Activated CD4-positive, alpha-beta T cell treated with anti-CD3 and anti-CD28 coated beads for 36 hours (primary cell): ENCODE measurements at regions not wholly inside any gene's neighbourhood (a gene's known extent, or its start where the extent isn't known, plus 50 kb on each side); places are given as distances from the start of the nearest gene placed in this dataset.

ENCODE experiments used
- ATAC-seq: fragments of 200-7000 bp; cut with Tn5 transposase; one replicate; pipeline ENCODE4 v1.10.0; 2021; ENCODE audit warnings: mild to moderate bottlenecking, moderate library complexity
- CTCF ChIA-PET: fragments of 350-600 bp; sonication (Branson Sonifier 250); formaldehyde crosslinking; loops from one replicate; lab custom pipeline; 2021; ENCODE audit warnings: antibody characterized with exemption; lab: Charles Lee
- POLR2A ChIA-PET: fragments of 350-600 bp; sonication (Branson Sonifier 250); formaldehyde crosslinking; loops from one replicate; lab custom pipeline; 2021; ENCODE audit warnings: antibody characterized with exemption, inconsistent platforms; lab: Charles Lee
- DNase-seq: peaks from one replicate; pipeline ENCODE4 v3.0.0-alpha.2; 2020
- H3K27ac Mint-ChIP-seq: one replicate; pipeline ENCODE4 v1.8.0; 2021; ENCODE audit warnings: mixed read lengths
- H3K27me3 Mint-ChIP-seq: one replicate; pipeline ENCODE4 v1.8.0; 2021; ENCODE audit warnings: mixed read lengths
- H3K36me3 Mint-ChIP-seq: one replicate; pipeline ENCODE4 v1.8.0; 2021; ENCODE audit warnings: low read depth, mixed read lengths
- H3K4me1 Mint-ChIP-seq: one replicate; pipeline ENCODE4 v1.8.0; 2021; ENCODE audit warnings: mixed read lengths
- H3K4me3 Mint-ChIP-seq: one replicate; pipeline ENCODE4 v1.8.0; 2021; ENCODE audit warnings: mild to moderate bottlenecking, moderate library complexity, mixed read lengths
- H3K9me3 Mint-ChIP-seq: one replicate; pipeline ENCODE4 v1.8.0; 2021; ENCODE audit warnings: low read depth, mixed read lengths
- intact Hi-C, 2 experiments: fragments of 100-400 bp; cut with DNase I in 1 of 2; cut with micrococcal nuclease in 1 of 2; formaldehyde crosslinking; loops; one replicate each; pipeline versions ENCODE4 v1.14.2 to v1.15.1; 2022 to 2024; cut with DNase I, micrococcal nuclease

DNA sequence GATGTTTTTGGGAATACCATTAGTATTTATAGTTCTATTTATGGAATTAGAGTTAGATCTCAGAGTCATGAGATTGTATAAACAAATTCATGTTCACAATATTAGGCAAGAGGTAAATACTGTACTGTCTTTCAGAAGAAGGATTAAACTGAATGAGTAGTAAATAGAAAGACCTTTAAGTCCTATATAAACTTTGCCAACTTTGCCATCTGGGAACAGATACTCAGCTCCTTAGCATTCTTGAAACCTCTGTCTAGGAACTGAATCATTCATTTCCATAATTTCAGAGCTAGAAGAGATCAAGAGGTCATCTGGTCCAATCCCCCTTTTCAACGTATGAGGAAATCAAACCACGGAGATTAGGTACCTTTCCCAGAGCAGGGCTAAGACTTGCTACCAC, 141.1 kb downstream of the CAND1 start:
- DNase-seq = no peak
- POLR2A ChIA-PET = no interaction called here
- H3K27me3 Mint-ChIP-seq = no peaks in the 10 kb centered on the region
- H3K9me3 Mint-ChIP-seq = peaks cover 14% of the 10 kb centered on the region
- peaks cover 5% of the 10 kb centered on the region for H3K36me3 Mint-ChIP-seq
- H3K27ac Mint-ChIP-seq = no peak overlapping the region
- no peaks in the 10 kb centered on the region for H3K4me1 Mint-ChIP-seq
- ATAC-seq = no peak
- H3K4me3 Mint-ChIP-seq = no peak overlapping the region
- intact Hi-C loops = no loop called here
- CTCF ChIA-PET = interaction anchor here (0.7 kb wide), 1 partner anchor 8 kb away, joined by 3 read pairs; no protein-coding TSS in a partner anchor

GRCh38 chr12:67410667-67411067, 141.5 kb downstream of the CAND1 start:
- CTCF ChIA-PET = no interaction called here
- ATAC-seq (no peak), DNase-seq (no peak)
- Mint-ChIP-seq H3K4me1 (no peaks in the 10 kb centered on the region), H3K27ac (no peak overlapping the region), H3K36me3 (peaks cover 5% of the 10 kb centered on the region), H3K27me3 (no peaks in the 10 kb centered on the region), H3K9me3 (peaks cover 10% of the 10 kb centered on the region), H3K4me3 (no peak overlapping the region)
- intact Hi-C loops = no loop called here
- POLR2A ChIA-PET = no interaction called here

DNA sequence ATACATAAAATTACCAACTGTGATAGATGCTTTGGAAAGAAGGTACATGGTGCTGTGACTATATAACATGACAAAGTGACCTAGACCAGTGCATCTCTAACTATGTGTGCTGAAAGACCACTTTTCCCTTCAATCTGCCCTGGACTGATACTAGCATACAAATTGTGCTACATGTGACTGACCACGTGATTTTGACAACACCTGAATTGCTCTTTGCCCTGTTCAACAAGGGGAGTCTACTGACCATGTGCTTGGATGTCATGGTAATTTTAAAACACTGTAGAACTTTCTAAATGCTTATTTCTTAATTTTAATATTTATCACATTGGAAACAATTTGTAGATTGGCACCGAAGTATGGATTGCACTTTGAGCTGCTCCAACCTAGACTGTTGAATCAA, 142.4 kb downstream of the CAND1 start:
- intact Hi-C loops = no loop called here

GRCh38 chr12:67413577-67413976, 144.4 kb downstream of the CAND1 start:
- DNase-seq = no peak
- no peak overlapping the region for H3K4me3 Mint-ChIP-seq
- H3K27ac Mint-ChIP-seq = no peak overlapping the region
- POLR2A ChIA-PET = no interaction called here
- no peak for ATAC-seq
- CTCF ChIA-PET = interaction anchor here (1.0 kb wide), 1 partner anchor 59 kb away, joined by 5 read pairs; no protein-coding TSS in a partner anchor
- H3K4me1 Mint-ChIP-seq = no peaks in the 10 kb centered on the region
- H3K27me3 Mint-ChIP-seq = no peaks in the 10 kb centered on the region
- intact Hi-C loops = no loop called here
- H3K9me3 Mint-ChIP-seq = peaks cover 5% of the 10 kb centered on the region
- peaks cover 2% of the 10 kb centered on the region for H3K36me3 Mint-ChIP-seq

More for the DNA sequence above, 142.4 kb downstream of the CAND1 start:
- DNase-seq (no peak), ATAC-seq (no peak)
- peaks cover 2% of the 10 kb centered on the region for H3K36me3 Mint-ChIP-seq
- CTCF ChIA-PET = interaction anchor here (0.7 kb wide), 1 partner anchor 122 kb away, joined by 3 read pairs; no protein-coding TSS in a partner anchor
- H3K27me3 Mint-ChIP-seq = no peaks in the 10 kb centered on the region
- POLR2A ChIA-PET = no interaction called here
- no peaks in the 10 kb centered on the region for H3K4me1 Mint-ChIP-seq
- no peak overlapping the region for H3K27ac Mint-ChIP-seq
- H3K9me3 Mint-ChIP-seq = peaks cover 5% of the 10 kb centered on the region
- no peak overlapping the region for H3K4me3 Mint-ChIP-seq

DNA sequence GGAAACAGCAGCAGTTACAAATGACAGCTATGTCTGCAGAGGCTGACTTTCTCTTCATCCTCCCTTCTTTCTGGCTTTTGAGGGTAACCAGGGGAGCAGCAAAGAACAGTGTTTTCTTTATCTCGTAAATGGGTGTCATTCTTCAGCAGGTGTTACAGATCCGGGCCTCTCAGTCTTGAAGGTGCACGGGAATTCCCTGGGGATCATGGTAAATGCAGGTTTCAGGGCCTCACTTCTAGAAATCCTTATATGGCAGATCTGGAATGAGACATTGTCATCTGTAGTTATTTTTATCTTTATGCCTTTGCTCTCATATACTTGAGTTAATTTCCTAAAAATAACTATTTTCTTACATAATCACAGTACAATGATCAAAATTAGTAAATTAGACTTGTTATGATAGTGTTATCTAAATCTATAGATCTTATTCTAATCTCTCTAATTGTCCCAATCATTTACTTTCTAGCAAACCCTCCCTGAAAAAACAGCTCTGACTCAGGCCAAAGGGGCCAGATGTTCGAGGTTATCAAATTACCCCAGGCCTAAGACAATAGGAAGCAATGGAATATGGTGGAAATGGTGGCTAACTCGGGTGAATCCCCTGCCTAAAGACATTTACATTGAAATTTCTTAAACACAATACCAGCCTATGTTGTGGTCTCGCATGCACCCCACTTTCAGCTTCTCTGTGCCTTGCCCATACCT, 145.0 kb downstream of the CAND1 start:
- no peaks in the 10 kb centered on the region for H3K4me1 Mint-ChIP-seq
- intact Hi-C loops = no loop called here
- H3K36me3 Mint-ChIP-seq = peaks cover 2% of the 10 kb centered on the region
- ATAC-seq (no peak), DNase-seq (no peak)
- no peak overlapping the region for H3K27ac Mint-ChIP-seq
- POLR2A ChIA-PET = no interaction called here
- H3K27me3 Mint-ChIP-seq = no peaks in the 10 kb centered on the region
- no peak overlapping the region for H3K4me3 Mint-ChIP-seq
- H3K9me3 Mint-ChIP-seq = peaks cover 3% of the 10 kb centered on the region
- CTCF ChIA-PET = interaction anchor here (0.5 kb wide), 1 partner anchor 59 kb away, joined by 3 read pairs; no protein-coding TSS in a partner anchor

DNA sequence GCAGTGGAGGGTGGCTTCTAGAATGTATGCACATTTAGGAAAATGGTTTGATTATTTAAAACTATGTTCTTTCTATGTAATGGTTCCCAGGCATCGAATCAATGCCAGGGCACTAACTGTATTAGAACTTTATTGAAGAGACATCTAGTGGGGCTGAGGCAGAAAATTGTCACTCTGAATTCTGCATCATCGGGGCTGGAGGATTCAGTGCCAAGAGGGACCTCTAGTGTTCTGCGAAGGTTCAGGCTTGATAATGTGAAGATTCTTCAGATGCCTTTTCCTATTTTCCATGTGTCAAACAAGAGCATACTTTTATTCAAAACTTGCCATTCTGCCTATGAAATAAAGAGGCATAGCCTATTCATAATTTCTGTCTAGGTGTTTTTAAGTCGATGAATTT, 146.3 kb downstream of the CAND1 start:
- Mint-ChIP-seq H3K4me3 (no peak overlapping the region), H3K4me1 (no peaks in the 10 kb centered on the region), H3K9me3 (peaks cover 3% of the 10 kb centered on the region), H3K27me3 (no peaks in the 10 kb centered on the region), H3K27ac (no peak overlapping the region), H3K36me3 (peaks cover 2% of the 10 kb centered on the region)
- CTCF ChIA-PET = no interaction called here
- no peak for ATAC-seq
- DNase-seq = peak; percentile 16
- intact Hi-C loops = no loop called here
- POLR2A ChIA-PET = no interaction called here

DNA sequence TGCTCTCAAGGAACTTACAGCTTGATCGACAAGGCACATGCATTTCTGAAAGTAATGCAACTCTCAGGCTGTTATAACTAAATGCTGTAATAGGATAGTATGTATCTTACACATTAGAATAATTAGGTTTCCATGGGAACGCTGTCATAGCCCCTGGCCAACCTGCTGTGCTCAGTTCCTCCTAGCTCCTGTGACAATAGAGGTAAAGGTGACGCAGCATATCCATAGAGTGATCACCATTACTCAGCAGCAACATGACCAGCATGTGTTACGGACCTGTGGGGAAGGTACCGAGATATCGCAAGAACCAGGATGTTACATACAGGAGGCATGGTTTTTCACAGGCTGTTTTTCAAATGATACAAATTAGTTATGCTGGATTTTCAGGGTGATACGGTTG, 150.7 kb downstream of the CAND1 start:
- ChIA-PET CTCF (interaction anchor here (1.5 kb wide), 1 partner anchor 66 kb away, joined by 3 read pairs; no protein-coding TSS in a partner anchor), POLR2A (no interaction called here)
- Mint-ChIP-seq H3K27me3 (no peaks in the 10 kb centered on the region), H3K9me3 (no peaks in the 10 kb centered on the region), H3K36me3 (no peaks in the 10 kb centered on the region), H3K4me1 (no peaks in the 10 kb centered on the region), H3K4me3 (no peak overlapping the region), H3K27ac (no peak overlapping the region)
- intact Hi-C loops = no loop called here
- no peak for DNase-seq
- ATAC-seq = no peak

DNA sequence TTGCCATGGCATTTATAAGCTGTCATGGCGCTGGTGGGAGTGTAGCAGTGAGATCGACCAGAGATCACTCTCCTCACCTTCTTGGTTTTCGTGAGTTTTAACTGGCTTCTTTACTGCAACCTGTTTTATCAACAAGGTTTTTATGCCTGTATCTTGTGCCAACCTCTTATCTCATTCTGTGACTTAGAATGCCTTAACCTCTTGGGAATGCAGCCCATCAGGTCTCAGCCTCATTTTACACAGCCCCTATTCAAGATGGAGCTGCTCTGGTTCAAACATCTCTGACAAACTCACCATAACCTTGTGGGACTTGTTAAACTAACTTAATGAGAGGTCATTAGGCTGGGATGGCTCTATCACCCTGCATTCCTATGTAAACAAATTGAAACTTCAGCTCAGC, 151.3 kb downstream of the CAND1 start:
- Mint-ChIP-seq H3K4me1 (no peaks in the 10 kb centered on the region), H3K4me3 (no peak overlapping the region), H3K27me3 (no peaks in the 10 kb centered on the region), H3K36me3 (no peaks in the 10 kb centered on the region), H3K9me3 (no peaks in the 10 kb centered on the region), H3K27ac (no peak overlapping the region)
- ChIA-PET CTCF (interaction anchor here (0.9 kb wide), 1 partner anchor 64 kb away, joined by 3 read pairs; no protein-coding TSS in a partner anchor), POLR2A (no interaction called here)
- DNase-seq (no peak), ATAC-seq (no peak)
- intact Hi-C loops = no loop called here

DNA sequence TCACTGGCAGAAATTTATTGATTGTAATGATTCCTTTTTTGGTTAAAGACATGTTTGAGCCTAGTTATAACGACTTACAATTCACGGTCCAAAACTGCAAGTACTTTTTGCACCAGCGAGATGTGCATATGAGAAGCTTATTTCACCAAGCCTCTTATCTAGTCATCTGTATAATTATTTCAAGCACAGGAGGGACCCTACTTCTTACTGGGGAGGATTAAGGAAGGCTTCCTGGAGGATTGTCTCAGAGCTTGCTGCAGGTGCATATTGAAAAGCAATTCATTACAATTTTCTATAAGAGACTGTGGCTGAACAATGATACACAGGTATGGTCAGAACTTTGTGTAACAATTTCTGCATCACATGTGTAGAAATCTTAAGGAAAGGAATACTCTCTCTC, 152.9 kb downstream of the CAND1 start:
- Mint-ChIP-seq H3K9me3 (no peaks in the 10 kb centered on the region), H3K4me1 (peaks cover 10% of the 10 kb centered on the region), H3K27me3 (peaks cover 2% of the 10 kb centered on the region), H3K36me3 (no peaks in the 10 kb centered on the region), H3K4me3 (no peak overlapping the region), H3K27ac (no peak overlapping the region)
- intact Hi-C loops = no loop called here
- CTCF ChIA-PET = interaction anchor here (1.1 kb wide), 1 partner anchor 20 kb away, joined by 3 read pairs; no protein-coding TSS in a partner anchor
- POLR2A ChIA-PET = no interaction called here
- ATAC-seq = no peak
- DNase-seq = no peak

DNA sequence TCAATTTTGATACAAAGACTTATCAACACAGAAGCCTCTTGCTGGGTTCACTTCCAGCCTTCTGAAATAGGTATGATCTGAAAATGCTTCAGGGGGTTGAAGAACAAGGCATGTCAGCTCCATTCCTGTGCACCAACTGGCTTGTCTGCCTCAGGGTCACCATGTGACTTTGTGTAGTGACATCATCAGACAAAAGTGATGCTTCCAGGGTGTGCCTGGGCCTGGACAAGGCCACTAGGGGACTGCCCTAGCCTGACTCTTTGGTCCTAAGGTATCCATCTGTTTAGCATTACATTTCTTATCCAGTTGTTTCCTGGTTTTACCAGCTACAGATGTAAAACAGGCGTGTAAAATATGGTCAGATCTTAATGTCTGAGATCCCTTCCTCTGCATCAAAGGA, 155.6 kb downstream of the CAND1 start:
- intact Hi-C loops = no loop called here
- Mint-ChIP-seq H3K36me3 (no peaks in the 10 kb centered on the region), H3K4me1 (peaks cover 10% of the 10 kb centered on the region), H3K9me3 (no peaks in the 10 kb centered on the region), H3K27me3 (peaks cover 2% of the 10 kb centered on the region), H3K27ac (no peak overlapping the region), H3K4me3 (no peak overlapping the region)
- POLR2A ChIA-PET = no interaction called here
- CTCF ChIA-PET = no interaction called here
- DNase-seq (no peak), ATAC-seq (no peak)

GRCh38 chr12:67425394-67425793, 156.2 kb downstream of the CAND1 start:
- H3K9me3 Mint-ChIP-seq = no peaks in the 10 kb centered on the region
- ChIA-PET CTCF (interaction anchor here (1.1 kb wide), 1 partner anchor 20 kb away, joined by 3 read pairs; no protein-coding TSS in a partner anchor), POLR2A (no interaction called here)
- no peaks in the 10 kb centered on the region for H3K36me3 Mint-ChIP-seq
- H3K27ac Mint-ChIP-seq = no peak overlapping the region
- DNase-seq (no peak), ATAC-seq (no peak)
- peaks cover 10% of the 10 kb centered on the region for H3K4me1 Mint-ChIP-seq
- peaks cover 2% of the 10 kb centered on the region for H3K27me3 Mint-ChIP-seq
- H3K4me3 Mint-ChIP-seq = no peak overlapping the region
- intact Hi-C loops = no loop called here

DNA sequence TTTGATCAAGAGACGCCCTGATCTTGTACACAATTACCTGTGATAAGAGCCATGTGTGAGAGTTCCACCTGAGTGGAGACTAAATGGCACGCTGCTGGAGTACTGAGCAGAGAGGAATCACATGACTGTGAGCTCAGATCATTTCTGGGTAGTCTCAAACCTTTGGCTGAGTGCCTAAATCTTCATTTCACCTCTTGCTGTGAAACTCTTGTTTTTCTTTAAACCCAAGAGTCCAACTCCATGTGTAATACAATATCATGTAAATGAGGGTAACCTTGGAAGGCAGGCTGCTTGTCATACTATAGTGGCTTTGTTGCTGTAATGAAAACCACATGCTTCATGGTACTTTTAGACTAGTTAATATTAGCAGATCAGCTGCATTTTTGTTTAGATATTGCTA, 156.9 kb downstream of the CAND1 start:
- intact Hi-C loops = no loop called here
- Mint-ChIP-seq H3K27me3 (peaks cover 2% of the 10 kb centered on the region), H3K4me1 (peaks cover 10% of the 10 kb centered on the region), H3K4me3 (no peak overlapping the region), H3K36me3 (no peaks in the 10 kb centered on the region), H3K9me3 (no peaks in the 10 kb centered on the region), H3K27ac (no peak overlapping the region)
- DNase-seq (no peak), ATAC-seq (peak; percentile 12)
- CTCF ChIA-PET = interaction anchor here (0.8 to 1.1 kb wide), 2 partner anchors 15 to 19 kb away, joined by 3 read pairs; no protein-coding TSS in a partner anchor
- POLR2A ChIA-PET = no interaction called here
